ENCODE measurements at regions not wholly inside any gene's neighbourhood (a gene's known extent, or its start where the extent isn't known, plus 50 kb on each side); places are given as distances from the start of the nearest gene placed in this dataset.

DNA sequence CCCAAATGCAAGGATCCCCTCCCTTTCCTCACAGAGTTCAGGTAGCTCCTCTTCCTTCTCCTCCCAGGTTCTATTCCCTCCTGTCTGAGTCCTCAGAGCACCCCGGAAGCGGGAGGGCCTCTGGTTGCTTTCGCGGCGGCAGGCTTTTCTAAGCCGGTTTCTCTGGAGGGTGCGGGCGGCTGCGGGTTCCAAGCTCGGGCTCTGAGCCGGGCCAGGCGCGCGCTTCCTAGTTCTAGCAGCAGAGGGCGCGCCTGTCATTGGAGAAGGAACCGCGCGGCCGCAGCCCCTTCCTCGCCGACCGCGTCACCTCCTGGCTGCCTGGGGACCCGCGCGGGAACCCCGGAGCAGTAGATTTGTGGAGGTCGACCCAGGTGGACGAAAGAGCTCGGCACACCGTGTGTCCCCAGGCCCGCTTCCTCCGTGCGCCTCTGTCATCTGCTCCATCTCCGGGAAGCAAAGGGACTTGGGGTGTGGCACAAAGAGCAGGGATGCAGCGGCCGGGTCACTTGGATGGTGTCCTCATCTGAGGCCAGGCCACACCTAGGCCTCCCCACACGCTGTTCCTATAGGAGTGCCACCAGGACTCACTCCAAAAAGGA is 389.0 kb upstream of the PODXL start:
- TF ChIP-seq, protein P1, sequence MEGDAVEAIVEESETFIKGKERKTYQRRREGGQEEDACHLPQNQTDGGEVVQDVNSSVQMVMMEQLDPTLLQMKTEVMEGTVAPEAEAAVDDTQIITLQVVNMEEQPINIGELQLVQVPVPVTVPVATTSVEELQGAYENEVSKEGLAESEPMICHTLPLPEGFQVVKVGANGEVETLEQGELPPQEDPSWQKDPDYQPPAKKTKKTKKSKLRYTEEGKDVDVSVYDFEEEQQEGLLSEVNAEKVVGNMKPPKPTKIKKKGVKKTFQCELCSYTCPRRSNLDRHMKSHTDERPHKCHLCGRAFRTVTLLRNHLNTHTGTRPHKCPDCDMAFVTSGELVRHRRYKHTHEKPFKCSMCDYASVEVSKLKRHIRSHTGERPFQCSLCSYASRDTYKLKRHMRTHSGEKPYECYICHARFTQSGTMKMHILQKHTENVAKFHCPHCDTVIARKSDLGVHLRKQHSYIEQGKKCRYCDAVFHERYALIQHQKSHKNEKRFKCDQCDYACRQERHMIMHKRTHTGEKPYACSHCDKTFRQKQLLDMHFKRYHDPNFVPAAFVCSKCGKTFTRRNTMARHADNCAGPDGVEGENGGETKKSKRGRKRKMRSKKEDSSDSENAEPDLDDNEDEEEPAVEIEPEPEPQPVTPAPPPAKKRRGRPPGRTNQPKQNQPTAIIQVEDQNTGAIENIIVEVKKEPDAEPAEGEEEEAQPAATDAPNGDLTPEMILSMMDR (IDR thresholded peaks at IDR 0.05; ENCODE audit: low read depth, low read length): peak; percentile 84
- no peak for TF ChIP-seq EZH2phosphoT487 (IDR thresholded peaks at IDR 0.05; ENCODE audit: low read depth)

Data from OCI-LY3 (cell line).